HG02981 (cell line): ENCODE measurements at regions not wholly inside any gene's neighbourhood (a gene's known extent, or its start where the extent isn't known, plus 50 kb on each side); places are given as distances from the start of the nearest gene placed in this dataset.

Experiments used
- ATAC-seq: cut with Tn5 transposase; IDR thresholded peaks from one replicate; pipeline ENCODE4 v1.9.1; 2021; ENCODE audit warnings: mild to moderate bottlenecking, moderate library complexity; ENCODE audit not compliant: unreplicated experiment

DNA sequence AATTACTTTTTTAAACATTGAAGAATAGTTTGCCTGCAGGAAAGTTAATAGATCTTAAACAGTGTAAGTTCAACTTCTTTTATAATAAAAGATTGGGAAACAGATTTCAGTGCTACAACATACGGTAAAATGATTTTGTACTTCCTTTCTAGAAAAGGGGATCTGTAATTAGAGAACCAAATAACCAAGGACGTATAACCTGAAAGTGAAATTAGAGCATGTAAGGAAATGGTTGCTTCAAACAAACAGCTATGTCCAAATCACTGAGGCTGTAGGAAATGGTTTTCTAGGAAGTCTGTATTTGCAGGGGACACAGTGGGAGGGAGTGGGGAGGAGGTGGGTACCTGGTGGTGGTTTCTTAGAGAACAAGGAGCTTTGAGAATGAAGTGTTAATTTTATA, 57.9 kb upstream of the EXOC6 start:
- no peak for ATAC-seq

DNA sequence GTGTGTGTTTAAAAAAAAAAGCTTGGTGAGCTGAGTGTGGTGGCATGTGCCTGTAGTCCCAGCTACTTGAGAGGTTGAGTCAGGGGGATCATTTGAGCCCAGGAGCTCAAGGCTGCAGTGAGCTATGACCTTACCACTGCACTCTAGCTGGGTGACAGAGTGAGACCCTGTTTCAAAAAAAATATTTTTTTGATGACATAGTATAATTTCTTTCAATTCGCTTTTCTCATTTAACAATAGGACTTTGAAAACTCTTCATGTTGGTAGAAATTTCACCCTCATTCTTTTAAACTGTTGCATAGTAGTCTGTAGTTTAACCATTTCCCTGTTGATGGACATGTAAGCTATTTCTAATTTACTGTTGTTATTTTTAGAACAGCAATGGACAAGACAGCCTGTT, 55.7 kb upstream of the EXOC6 start:
- ATAC-seq = no peak
